Inflammatory macrophage (primary cell): ENCODE measurements at regions not wholly inside any gene's neighbourhood (a gene's known extent, or its start where the extent isn't known, plus 50 kb on each side); places are given as distances from the start of the nearest gene placed in this dataset.
"Not testable (repeated sequence)": the region's sequence is repeated elsewhere in the genome, so short reads cannot be mapped to it uniquely, and the experiment has no call there.

Experiments
- DNase-seq, 2 donors: peaks; one replicate each; pipeline ENCODE4 v3.0.0-alpha.2; 2020 to 2022

DNA sequence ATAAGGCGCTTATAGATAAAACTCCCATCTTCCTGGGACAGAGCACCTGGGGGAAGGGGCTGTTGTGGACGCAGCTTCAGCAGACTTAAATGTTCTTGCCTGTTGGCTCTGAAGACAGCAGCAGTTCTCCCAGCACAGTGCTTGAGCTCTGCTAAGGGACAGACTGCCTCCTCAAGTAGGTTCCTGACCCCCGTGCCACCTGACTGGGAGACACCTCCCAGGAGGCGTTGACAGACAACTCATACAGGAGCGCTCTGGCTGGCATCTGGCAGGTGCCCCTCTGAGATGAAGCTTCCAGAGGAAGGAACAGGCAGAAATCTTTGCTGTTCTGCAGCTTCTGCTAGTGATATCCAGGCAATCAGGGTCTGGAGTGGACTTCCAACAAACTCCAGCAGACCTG lies 383.1 kb upstream of the EMCN start:
- not testable (repeated sequence) for DNase-seq

DNA sequence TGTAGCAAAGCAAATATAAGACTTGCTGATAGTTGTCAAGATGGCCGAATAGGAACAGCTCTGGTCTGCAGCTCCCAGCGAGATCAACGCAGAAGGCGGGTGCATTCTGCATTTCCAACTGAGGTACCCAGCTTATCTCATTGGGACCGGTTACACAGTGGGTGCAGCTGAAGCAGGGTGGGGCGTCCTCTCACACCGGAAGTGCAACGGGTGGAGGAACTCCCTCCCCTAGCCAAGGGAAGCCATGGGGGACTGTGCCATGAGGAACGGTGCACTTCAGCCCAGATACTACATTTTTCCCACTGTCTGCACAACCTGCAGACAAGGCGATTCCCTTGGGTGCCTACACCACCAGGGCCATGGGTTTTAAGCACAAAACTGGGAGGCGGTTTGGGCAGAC lies 382.3 kb upstream of the EMCN start:
- no peak for DNase-seq

DNA sequence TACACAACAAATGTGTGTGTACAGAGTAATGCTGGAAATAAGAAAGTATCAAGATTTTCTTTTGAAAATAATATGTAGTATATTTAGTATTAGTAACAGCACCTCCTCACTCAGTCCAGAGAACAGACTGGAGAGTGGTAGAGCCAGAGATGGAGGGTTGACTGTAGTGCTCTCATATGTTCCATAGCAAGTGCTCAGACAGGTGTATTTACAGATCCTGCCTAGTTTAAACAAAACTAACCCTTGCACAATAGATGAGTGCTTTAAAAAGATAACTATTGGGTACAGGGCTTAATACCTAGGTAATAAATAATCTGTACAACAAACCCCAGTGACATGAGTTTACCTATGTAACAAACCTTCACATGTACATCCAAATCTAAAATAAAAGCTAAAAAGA lies 381.0 kb upstream of the EMCN start:
- DNase-seq = no peak

DNA sequence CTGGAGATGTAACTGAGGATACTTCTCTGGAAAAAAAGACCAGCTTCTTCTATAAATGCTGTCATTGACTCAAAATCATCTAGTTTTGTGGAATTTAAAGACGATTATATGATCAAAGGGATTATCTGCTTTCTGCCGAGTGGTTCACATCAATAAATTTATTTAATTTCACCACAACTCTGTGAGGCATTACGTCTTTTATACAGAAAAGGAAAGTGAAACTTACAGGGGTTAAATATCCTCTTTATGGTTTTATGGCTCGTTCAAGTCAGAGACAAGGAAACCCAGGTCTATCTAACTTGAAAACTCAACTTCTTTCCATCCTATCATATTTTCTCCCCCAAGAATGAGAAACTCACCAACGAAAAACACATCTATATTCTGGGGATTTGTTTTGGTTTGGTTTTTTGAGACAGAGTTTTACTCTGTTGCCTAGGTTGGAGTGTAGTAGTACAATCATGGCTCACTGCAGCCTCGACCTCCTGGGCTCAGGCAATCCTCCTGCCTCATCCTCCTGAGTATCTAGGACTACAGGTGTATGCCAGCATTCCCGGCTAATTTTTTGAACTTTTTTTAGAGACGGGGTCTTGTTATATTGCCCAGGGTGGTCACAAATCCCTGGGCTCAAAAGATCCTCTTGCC lies 377.9 kb upstream of the EMCN start:
- DNase-seq = peak in 1 of 2 donors; percentile 4

DNA sequence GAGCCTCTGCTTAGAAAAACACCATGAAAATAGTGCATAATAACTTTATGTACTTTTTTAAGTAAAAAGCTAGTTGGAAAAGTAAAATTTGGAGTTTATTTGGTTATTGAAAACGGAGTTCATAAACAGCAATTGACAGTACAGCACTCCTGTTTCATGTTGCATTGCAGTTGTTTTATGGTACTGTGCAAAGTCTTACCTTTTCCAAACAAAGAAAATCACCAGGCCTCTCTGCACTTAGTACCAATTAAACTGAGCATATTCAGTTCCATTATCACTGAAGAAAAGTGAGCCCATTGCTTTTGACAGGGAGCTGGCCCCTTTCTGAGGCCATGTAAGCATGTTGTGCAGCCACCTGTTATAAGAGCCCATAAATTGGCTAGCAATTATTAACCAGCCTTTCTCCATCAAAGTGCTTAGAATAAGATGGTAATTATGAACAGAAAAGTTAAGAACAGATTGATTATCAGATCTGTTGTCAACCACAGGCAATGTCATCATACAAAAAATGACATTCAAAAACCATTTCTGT lies 376.6 kb upstream of the EMCN start:
- no peak for DNase-seq

DNA sequence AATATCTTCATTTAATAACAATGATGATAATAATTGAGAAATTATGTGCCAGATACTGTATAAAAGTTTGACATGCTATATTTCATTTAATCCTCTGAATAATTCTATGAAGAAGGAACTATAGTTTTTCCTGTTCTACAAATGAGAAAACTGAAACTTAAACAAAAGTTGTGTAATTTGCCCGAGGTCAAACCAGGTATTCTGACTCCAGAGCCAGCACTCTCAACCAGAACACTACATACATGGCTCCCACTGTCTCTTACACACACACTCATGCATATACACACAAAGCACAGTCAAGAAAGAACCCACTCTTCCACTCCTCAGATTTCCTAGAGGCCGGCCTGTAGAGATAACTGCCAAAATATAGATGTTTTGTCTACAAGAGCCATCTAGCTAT lies 374.0 kb upstream of the EMCN start:
- DNase-seq = no peak

DNA sequence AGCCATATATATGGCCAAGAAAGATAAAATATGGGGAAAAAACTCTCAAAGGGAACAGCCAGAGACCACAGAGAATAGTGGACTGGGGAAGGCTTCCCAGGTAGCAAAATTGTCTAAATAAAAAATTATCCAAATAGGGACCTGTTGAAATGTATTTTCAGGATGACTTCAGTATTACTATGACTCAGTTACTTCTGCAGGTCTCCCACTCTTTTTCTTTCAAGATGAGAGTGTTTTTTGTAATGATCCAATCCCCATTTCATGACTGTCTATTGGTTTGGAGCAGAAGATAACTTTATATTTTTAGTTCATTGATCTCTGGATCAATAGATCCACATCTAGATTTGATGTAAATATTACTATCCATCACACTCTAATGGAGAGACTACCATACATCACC lies 372.1 kb upstream of the EMCN start:
- DNase-seq = no peak

DNA sequence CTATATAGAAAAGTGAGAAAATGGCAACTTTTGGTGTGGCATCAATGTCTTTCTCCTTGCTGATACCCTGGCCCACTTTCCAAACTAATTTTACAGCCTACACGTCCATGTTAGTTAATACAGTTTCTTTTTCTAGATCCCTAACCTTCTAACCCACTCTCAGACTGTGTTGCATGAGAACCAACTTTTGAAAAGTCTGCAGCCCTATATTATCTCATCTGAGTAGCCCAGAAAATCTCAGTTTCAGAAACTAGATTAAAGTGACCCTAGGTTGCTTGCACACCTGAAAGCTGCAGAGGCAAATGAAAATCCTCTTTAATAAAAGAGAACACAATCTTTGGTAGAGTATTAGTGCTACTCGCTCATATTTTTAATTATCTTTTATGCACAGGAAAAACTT lies 371.6 kb upstream of the EMCN start:
- no peak for DNase-seq

DNA sequence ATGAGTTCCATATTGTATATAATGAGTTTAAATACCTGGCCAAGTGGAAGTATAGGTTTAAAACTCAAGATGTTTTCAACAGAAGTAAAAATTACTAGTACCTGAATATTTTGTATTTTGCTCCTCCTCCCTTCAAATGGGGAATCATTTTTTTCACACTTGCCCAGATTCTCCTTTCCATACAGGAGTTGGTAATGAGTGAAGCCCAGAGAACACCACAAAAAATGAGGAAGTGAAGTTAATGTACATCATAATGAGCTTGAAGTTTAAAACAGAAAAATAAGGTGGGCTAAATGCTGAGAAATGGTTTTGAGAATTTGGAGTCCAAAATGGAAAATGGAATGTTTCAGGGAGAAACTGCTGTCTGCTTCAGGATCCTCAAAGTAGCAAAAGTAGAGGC lies 364.8 kb upstream of the EMCN start:
- no peak for DNase-seq

DNA sequence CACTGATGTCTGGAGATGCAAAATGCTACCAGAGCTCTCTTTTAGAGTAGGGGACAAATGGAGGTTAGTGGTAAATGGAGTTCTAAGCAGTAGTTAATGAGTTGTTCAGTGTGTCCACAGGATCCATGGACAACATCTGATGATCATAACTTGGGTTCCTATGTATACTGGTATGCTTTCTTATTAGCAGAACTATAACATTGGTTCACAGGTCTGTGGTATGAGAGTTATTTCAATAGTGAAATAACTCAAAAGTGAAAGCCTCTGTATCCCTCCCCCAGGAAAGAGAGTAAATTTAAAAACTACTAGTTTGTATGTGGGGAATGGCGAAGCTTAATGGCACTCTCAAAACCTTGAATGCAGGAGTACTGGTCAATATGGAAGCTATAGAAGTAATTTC lies 363.5 kb upstream of the EMCN start:
- no peak for DNase-seq

DNA sequence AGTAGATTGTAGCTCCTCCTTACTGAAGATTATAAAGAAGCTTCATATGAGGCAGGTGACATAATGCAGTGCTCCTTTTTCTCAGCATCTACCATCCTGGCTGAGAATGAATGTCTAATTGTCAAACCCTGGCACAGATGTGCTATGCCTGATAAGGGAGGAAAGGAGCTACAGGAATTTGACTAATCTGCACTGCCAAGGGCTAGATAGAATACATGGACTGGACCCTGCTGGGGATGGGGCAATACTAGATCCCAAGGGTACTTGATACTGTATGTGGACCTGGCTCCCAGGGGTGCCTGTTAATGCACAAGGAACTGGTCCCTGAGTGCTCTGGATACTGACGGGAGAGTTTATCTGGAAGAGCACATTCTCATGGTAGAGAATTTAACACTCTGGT lies 362.2 kb upstream of the EMCN start:
- no peak for DNase-seq

DNA sequence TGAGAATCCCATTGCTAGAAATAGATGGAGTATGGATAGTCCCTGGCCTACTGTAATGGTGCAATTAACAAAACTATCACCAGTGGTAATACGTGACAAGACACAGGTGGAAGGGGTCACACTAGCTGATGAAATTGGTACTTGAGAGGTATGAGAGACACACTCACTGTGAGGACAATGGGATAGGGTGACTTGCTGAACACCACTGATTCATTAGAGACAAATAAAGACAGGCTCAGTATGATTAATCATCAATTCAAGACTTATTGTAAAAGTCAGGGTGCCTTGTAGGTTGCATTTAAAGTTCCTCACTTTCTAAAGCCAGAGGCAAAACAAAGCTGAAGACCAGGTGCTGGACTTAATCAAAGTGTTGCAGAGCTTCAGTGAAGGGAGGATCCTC lies 361.6 kb upstream of the EMCN start:
- DNase-seq = no peak

DNA sequence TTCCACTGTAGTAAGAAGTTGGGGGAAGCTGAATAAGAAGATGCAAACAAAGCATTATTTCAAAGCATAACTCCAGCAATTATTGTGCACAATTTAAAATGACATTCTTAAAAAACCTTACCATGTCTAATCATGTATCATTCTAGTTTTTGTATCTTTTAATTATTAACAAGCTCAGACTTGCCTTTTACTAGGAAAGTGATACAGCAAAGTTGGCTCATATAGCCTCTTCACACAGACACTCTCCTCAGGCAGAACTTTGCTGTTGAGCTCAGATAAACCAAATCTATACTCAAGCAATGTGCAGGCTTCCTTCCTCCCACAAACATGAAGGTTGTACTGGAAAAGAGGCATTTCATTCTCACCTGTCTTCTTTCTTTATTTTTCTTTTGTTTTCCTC lies 358.7 kb upstream of the EMCN start:
- DNase-seq = no peak

DNA sequence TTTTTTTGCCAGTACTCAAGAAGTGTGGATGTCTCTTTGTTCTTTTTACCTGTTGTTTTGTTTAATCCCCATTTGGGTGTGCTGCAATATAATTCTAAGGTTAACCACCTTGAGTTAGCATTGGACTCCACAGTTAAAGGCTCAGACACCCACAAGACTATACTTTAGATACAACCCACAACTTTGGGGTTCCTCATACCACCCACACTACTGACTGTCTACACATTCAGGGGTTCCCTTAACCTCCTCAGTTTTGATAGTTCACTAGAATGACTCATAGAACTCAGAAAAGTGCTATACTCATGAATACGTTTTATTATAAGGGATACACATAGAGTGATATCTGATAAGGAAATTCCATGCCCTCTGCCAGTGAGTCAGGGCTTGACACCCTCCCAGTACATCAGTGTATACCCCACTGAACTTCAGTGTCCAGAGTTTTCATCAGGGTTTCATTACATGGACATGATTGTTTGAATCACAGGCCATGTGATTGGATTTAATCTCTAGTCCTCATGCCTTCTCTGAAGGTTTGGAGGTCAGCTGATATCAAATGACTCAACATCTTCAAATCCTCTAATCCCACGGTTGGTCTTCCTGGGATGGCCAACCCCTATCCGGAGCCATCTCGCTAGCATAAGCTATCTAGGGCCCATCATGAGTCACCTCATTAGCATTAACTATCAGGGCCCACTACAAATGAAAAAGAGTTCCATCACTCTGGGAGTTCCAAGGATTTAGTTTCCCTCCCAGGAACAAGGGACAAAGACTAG lies 357.7 kb upstream of the EMCN start:
- no peak for DNase-seq

DNA sequence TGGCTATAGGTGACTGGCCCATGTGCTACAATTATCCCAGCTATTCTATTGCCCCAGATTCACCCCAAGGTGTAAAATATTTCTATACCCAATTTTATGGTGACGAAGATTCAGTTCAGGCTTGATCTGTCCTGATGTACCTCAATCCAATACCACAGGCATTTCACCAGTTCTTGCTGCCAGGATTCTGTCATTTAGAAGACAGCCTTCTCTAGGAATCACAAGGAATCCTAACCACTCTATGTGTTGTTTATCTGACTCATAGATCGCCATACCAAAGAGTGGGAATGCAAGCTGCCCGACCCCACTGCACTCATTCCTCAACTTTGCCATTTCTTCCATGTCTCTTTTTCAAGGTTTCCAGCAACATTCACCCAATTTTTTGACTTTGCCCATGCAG lies 355.0 kb upstream of the EMCN start:
- no peak for DNase-seq

DNA sequence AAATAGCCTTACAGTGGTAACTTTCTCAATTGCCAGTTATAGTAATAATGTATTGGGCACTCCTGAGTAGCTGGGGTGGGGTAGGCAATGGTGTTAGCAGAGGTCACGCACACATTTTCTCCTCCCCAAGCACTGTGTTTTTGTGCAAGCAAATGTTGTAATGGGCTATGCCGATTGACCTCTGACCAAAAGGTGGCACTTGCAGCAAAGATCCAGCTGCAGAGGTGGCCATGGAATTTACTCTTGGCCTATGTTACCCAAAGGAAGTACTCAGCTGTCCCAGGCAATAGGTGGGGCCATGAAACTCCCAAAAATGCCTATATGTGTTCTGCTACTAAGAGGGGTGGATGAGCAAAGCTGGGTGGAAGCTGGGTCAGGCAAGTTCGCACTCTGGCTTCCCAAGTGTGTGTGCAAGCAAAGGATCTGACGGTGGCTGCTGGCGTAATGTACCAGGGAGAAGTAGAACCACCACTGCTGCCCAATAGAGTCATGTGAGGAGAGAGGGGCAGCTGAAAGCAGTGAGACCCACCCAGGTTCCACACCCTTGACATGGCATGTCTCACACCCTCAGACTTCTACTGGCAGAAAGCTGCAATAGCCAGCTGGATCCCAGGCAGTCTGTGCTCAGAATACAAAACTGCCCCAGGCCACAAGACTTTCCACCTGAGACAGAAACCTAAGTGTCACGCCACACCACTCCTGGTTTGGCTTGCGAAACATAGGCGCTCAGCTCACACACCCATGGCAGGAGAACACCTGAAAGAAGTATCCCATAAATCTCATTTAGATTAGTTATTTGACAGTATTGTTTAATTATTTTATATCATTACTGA lies 353.3 kb upstream of the EMCN start:
- no peak for DNase-seq

DNA sequence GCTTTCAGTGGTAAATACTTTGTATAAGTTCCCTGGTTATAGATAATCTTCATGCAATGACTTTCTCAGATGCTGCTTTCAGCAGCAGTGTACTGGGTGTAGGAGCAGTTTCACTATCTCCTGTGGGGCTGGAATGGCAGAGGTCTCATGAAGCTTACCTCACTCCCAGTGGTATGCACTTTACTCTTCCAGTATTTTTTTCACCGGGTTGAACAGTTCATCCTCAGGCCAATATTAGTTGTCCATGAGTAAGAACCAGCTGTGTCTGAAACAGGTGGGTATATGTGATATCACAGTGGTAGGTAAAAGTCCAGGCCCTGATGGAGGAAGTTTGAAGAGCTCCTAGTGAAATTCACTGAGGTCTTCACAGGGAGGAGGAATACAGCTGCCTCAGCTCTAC lies 351.5 kb upstream of the EMCN start:
- no peak for DNase-seq

DNA sequence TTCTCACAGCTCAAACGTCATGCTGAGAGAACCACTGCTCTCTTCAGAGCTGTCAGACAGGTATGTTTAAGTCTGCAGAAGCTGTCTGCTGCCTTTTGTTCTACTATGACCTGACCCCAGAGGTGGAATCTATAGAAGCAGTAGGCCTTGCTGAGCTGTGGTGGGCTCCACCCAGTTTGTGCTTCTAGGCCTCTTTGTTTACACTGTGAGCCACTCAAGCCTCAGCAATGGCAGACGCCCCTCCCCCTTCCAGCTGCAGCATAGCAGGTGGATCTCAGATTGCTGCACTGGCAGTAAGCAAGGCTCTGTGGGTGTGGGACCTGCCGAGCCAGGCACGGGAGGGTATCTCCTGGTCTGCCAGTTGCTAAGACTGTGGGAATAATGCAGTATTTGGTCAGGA lies 350.5 kb upstream of the EMCN start:
- not testable (repeated sequence) for DNase-seq

DNA sequence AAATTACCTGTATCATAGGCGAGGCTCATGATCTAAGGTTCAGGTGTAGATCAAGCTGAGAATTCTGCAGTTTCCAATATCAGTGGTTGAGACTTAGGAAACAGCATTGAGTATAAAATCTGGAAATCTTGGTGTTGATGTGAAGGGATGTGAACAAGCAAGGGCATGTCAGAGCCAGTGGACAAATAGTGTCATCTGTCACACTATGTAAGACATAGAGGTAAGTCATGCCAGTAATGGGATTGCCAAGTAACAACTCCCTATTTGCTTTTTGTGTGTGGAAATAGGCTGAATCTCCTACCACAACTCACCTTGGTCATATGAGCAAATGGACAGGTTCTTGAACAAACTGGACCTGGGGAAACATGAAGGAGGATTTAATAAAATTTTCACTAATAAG lies 334.5 kb upstream of the EMCN start:
- no peak for DNase-seq

DNA sequence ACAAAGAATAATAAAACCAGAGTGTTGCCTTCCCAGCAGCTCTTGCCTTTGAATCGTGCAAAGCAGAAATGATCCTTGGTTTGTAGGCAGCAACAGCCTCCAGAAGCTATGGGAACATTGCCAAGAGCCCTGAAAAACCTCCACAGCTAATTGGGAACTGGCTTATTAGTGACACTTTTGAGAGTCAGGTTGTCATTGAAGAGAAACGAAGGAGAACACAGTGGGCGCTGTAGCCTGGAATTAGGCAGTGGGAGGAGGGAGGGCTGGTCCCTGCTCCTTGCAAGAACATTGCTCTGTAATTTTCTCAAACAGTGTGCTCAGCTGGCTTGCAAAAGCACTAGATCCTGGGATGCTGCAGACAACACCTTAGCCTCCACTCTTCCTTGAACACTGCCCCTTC lies 331.5 kb upstream of the EMCN start:
- no peak for DNase-seq

DNA sequence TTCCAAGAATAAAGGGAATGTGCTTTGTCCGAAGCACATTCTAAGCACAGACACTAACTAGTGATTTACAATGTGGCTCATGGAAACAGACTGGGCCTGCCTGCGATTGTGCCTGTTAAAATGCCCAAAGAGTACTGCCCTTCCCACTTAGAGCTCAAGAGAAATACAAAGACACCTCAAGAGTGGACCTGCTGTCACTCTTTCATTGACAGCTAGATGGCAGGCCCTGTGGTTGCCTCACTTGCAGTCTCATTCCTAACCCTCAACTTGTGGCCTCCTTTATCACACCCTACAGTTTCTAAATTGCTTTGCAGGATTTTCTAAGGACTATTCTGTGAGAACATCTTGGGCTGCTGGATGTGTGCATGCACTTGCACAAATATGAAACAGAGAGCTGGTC lies 331.0 kb upstream of the EMCN start:
- no peak for DNase-seq

DNA sequence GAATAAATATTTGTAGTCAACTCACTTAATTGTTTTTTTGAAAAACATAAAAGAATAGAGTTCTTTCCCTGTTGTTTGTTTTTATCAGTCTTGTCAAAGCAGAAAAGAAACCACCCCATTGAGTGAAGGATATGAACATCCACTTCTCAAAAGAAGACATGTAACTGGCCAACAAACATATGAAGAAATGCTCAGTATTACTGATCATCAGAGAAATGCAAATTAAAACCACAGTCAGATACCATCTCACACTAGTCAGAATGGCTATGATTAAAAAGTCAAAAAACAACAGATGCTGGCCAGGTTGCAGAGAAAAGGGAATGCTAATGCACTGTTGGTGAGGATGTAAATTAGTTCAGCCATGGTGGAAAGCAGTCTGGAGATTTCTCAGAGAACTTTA lies 326.1 kb upstream of the EMCN start:
- no peak for DNase-seq

DNA sequence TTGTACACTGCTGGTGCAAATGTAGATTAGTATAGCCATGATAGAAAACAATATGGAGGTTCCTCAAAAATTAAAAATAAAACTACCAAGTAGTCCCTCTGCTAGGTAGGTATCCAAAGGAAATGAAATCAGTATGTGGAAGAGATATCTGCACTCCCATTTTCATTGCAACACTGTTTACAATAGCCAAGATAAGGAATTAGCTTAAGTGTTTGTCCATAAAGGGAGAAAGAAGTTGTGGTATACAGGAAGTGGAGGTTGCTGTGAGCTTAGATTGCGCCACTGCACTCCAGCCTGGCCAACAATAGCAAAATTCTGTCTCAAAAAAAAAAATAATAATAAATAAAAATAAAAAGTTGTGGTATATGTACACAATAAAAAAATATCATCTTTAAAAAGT lies 325.0 kb upstream of the EMCN start:
- DNase-seq = no peak

DNA sequence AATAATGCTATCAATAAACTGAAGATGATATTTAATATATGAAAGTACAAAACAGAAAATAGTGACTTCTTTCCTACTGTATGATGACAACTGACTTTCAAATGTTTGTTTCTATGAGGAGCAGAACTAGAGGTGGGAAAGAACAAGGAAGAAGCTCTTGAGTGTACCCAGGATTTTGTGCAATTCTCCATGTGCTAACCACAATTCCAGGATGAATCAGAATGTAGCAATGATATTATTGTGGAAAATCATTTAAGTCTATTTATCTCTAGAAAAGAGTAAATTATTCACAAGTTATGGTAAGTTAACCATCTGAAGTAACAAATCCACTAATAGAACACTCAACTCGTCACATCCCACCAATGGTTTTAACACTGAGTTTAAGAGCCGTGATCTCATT lies 324.1 kb upstream of the EMCN start:
- no peak for DNase-seq
